HG03064 (cell line): ENCODE measurements at regions not wholly inside any gene's neighbourhood (a gene's known extent, or its start where the extent isn't known, plus 50 kb on each side); places are given as distances from the start of the nearest gene placed in this dataset.
A peak's percentile ranks its signal among the peaks of the same experiment; 100 is the strongest.
"Not testable (repeated sequence)": the region's sequence is repeated elsewhere in the genome, so short reads cannot be mapped to it uniquely, and the experiment has no call there.

ENCODE experiments used
- ATAC-seq: cut with Tn5 transposase; IDR thresholded peaks from one replicate; pipeline ENCODE4 v1.9.1; 2021; ENCODE audit warnings: low read depth; ENCODE audit not compliant: unreplicated experiment

- no peak for ATAC-seq
Observed at GRCh38 chr2:64277101-64277849, 133.1 kb upstream of the PELI1 start.

DNA sequence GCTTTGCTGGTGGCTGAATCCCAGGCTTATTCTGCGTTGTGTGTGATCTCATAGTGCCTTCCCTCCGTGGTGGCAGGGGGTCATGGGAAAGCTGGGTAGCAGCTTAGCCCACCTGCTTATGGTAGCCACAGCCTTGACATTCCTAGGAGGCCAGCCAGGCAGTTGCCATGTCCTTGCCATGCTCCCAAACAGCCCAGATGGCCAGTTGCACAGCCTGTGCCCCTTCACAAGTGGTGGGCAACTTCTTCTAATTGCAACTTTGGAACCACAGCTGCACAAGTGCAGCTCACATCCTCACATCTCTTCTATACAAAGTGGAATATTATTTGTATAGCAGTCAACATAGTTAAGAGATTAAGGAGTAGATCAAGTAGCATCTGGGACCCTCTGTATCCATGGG lies 136.6 kb upstream of the PELI1 start:
- not testable (repeated sequence) for ATAC-seq

DNA sequence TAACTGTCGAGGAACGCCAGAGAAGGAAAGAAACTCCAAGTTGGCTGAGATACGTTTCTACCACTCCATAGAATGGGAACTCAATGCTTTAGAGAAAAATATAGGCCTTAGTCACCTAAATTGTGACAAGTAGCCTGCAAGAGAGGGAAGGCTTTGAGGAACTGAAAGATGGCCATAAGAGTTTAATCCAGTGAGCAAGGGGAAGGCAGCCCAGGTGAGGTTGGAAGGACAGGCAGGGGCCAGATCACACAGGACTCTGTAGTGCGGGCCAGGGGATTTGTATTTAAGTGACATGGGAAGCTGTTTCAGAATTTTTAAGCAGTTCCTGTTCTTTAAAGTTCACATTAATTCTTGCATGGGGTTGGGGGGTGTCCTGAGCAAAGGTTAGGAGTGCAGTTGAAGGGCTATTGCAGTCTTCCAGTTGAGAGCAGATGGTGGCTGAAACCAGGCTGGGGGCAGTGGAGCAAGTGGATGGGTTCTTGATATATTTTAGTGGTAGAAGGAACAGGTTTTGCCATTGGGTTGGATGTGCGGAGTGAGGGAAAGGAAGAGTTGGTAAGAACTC lies 138.9 kb upstream of the PELI1 start:
- no peak for ATAC-seq

DNA sequence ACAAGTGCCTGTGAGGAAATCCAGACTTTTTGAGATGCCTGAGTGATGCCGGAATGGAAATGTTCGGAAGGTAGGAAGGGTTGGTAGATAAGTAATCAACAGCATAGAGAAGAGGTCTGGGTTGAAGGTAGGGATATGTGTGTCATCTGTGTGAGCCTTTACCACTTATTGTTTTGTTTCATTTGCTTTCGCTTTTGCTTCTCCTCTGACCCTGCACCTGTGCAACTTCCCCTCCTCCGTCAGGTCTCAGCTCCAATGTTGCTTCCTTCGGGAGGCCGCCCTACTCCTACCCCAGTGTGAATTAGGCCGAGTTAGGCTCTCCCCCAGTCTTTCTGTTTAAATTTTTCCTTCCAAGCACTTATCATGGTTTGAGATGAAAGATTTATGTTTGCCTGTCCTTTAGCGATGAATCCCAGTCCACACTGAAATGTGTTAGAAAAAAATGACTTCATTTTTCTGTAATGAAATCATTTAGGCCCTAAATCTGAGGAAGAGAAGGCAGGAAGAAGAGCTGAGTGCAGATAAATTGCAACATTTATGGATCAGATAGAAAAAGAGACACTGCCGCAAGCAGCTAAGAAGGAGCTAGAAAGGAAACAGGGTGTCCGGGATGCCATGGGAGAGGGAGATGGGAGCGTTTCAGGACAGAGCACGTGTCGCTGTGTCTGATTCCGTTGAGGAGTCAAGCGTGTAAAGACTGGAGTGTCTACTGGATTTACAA lies 139.6 kb upstream of the PELI1 start:
- ATAC-seq, result no peak

DNA sequence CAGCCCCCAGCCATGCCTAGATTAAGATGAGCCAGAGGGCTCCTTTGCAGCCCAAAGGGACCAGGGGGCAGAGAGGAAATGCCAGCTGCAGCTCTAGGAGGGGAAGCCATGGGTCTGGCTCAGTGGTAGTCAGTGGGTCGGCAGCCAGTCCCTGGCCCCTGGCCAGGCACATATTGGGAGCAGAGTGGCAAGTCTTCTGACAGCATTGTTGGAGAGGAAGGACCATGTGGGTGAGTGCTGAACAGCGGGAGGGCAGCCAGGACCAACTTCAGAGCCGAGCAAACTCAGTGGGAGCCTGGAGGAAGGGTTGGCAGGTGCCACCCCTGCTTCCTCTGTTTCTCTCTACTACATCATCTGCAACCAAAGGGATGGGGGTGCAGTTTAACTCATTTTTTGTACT lies 140.5 kb upstream of the PELI1 start:
- no peak for ATAC-seq

DNA sequence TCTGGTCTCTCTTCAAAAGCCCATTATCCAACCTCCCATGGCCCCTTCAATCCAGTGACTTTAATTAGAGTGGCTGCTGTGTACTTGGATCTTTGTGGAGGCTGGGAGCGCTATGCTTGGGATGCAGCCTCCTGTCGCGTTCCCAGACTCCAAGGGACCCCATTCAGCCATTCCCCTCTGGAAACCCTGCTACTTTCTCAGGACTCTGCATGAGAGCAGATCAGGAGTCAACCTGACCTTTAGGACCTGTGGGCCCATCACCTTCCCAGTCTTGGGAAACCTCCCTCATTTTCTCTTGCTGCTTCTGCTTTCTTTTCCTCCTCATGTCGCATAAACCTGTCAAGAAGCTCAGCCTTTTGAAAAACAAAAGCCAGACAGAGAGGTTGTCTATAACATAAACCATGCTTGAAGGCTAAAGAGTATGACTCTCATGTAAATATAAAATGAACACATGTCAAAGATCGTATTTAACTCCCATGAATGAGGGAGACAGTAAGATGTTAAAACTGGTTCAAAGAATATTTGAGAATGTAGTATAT lies 143.1 kb upstream of the PELI1 start:
- ATAC-seq, result no peak

- no peak for ATAC-seq
Observed at GRCh38 chr2:64288321-64289193, 144.3 kb upstream of the PELI1 start.

DNA sequence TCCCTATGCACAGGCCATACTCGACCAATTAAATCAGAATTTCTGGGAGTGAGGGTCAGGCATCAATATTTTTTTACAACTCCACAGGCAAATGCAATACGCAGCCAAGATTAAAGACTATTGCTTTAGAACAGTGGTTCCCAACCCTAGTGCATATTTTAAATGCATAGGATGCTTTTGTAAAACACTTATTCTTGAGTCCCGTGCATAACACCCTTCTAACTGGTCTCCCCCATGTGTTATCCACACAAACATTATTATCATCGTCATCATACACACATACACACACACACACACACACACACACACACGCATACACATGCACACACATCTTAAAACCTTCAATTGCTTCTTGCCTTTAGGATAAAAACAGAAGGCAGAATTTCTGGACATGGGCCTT lies 145.0 kb upstream of the PELI1 start:
- ATAC-seq, result no peak

DNA sequence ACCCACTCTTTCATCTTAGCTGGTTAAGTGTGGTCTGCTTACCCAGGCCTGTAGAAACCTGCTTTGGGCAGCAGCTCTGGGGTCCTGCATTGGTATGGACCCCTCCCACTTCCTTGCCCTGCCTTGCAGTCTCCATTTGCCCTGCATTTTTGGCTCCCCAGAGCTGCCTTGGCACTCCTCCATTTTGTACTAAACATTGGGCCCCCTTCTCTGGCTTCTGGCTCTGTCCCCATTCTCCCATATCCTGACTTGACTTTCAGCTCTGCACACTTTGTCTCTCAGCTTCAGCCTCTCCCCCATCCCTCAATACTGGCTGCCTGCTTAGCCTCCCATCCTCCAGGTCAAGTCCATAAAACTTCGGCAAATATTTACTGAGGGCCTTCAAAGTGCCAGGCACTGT lies 145.5 kb upstream of the PELI1 start:
- no peak for ATAC-seq

GRCh38 chr2:64291181-64291580 lies 147.0 kb upstream of the PELI1 start:
- no peak for ATAC-seq

DNA sequence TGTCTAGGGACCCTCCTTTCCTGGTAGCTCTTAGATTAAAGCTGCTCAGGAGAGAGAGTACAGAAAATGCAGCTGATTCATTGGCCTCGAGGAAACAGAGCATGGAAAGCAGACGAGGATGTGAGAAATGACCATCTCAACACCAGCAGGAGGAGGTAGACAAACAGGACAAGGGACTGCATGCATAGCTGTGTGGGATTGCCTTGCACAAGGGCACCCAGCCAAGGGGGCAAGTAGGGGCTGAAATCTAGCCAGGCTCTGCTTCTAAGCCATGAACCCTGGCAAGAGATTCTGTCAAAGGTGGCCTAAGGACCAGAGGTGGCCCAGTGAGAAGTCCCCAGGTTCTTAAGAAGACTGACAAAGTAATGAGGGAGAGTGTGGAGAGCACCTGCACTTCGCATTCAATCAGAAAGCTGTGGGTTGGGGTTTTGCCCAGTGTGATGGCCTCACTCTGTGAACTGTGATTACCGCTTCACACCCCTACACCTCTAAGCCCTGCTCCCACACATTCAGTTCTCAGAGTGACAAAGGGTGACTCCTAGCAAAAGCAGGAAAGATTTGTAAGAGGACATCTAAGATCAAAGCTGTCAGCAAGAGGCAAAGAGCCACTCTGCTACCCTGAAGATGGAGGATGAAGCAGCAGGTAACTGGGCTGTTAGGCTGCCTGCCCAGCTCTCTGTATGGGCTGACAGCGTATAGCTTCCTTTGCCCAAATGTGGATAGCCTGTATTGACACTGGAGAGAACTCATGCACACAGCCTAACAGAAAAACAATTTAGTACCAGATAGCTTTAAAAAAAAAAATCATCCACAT lies 151.3 kb upstream of the PELI1 start:
- ATAC-seq, result peak; percentile 68

- no peak for ATAC-seq
Observed at GRCh38 chr2:64296140-64296480, 151.9 kb upstream of the PELI1 start.

DNA sequence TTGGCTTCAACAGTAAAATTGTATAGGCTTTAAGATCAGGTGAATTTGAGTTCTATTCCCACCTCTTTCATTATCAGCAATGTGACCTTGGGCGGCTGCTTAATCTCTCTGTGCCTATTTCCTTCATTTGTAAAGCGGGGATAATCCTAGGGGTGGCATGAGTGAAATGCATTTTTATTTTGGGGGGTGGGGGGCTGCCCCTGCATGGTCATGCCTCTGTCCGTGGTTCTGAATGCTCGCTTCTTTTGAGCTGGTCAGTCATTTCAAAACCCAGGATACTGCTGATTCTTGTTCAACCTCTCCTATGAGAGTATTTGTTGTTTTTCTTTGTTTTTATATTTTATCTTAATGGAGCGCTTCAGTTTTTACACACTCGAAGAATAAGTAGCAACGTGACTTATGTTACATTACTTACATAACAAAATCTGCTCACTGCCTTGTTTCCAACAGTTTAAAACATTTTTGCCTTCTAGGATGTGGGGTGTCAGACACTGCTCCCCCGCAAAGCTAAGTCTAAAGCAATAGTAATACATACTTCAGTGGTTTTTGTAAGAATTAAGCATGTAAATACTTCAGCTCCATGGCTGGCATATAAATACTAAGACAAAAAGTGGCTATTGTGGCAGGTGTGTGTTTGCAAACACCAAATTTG lies 152.6 kb upstream of the PELI1 start:
- no peak for ATAC-seq

GRCh38 chr2:64298161-64298560 lies 153.9 kb upstream of the PELI1 start:
- ATAC-seq, result no peak

DNA sequence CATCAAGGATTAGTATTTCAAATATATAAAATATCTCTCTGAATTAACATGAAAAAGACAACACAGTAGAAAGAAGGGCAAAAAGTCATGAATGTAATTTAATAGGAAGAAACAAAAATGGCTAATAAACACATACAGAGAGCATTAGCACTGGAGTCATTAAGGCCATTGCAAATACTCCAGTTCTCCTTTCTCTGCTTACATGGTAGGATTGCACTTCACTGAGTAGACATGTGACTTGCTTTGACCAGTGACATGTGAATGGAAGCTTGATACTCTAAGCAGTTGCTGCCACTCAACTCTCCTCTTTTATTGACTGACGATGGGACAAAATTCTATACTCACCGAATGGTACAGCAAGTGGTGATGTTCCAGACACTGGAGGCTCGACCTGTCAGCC lies 153.9 kb upstream of the LGALSL start:
- no peak for ATAC-seq

GRCh38 chr2:64303250-64303649 lies 150.7 kb upstream of the LGALSL start:
- no peak for ATAC-seq

GRCh38 chr2:64307421-64307820 lies 146.5 kb upstream of the LGALSL start:
- no peak for ATAC-seq

GRCh38 chr2:64311191-64311910 lies 142.6 kb upstream of the LGALSL start:
- ATAC-seq, result no peak
